Ishikawa (cell line): ENCODE measurements at regions not wholly inside any gene's neighbourhood (a gene's known extent, or its start where the extent isn't known, plus 50 kb on each side); places are given as distances from the start of the nearest gene placed in this dataset.

Experiments used
- CEBPB ChIP-seq: IDR thresholded peaks from 2 replicates; pipeline ENCODE4 v1.6.1; 2012
- EGR1 ChIP-seq: IDR thresholded peaks from 2 replicates; pipeline ENCODE4 v1.6.1; 2012
- EP300 ChIP-seq: IDR thresholded peaks from 2 replicates; pipeline ENCODE4 v1.6.1; 2012; ENCODE audit warnings: borderline replicate concordance
- FOXM1 ChIP-seq: IDR thresholded peaks from 2 replicates; pipeline ENCODE4 v1.6.1; 2012; ENCODE audit warnings: low read depth, borderline replicate concordance
- NFIC ChIP-seq: IDR thresholded peaks from 2 replicates; pipeline ENCODE4 v1.6.1; 2012
- RAD21 ChIP-seq: IDR thresholded peaks from 2 replicates; pipeline ENCODE4 v1.6.1; 2012; ENCODE audit warnings: low read depth
- TAF1 ChIP-seq: IDR thresholded peaks from 2 replicates; pipeline ENCODE4 v1.6.1; 2012; ENCODE audit warnings: low read depth, mild to moderate bottlenecking
- TEAD4 ChIP-seq: IDR thresholded peaks from 2 replicates; pipeline ENCODE4 v1.6.1; 2012
- YY1 ChIP-seq: IDR thresholded peaks from 2 replicates; pipeline ENCODE4 v1.6.1; 2012; ENCODE audit warnings: low read depth
- ZBTB7A ChIP-seq: IDR thresholded peaks from 2 replicates; pipeline ENCODE4 v1.6.1; 2012; ENCODE audit warnings: low read depth
- TF ChIP-seq, protein P1 (sequence below): IDR thresholded peaks from 2 replicates; pipeline ENCODE4 v1.6.1; 2012; ENCODE audit warnings: low read depth, mild to moderate bottlenecking
- TF ChIP-seq, protein P2 (sequence below): IDR thresholded peaks from 2 replicates; pipeline ENCODE4 v1.6.1; 2012

DNA sequence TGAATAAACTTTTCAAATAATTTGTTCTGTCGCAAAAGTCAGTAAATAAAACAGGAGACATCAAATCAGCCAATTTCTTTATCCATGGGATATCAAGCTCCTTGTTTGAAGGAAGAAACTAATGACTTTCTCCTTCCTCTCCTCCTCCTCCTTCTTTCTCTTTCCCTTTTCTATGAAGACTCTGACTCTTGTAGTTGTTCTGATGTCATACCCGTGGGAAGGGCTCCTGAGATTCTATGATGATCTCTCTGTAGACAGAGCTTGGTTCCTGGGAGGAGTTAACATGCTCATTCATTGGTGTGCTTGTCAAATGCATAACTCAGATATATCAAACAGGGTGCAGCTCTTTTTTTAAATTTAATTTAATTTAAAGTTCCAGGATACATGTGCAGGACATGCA is 118.7 kb upstream of the KCTD1 start:
- TF ChIP-seq, protein P1, sequence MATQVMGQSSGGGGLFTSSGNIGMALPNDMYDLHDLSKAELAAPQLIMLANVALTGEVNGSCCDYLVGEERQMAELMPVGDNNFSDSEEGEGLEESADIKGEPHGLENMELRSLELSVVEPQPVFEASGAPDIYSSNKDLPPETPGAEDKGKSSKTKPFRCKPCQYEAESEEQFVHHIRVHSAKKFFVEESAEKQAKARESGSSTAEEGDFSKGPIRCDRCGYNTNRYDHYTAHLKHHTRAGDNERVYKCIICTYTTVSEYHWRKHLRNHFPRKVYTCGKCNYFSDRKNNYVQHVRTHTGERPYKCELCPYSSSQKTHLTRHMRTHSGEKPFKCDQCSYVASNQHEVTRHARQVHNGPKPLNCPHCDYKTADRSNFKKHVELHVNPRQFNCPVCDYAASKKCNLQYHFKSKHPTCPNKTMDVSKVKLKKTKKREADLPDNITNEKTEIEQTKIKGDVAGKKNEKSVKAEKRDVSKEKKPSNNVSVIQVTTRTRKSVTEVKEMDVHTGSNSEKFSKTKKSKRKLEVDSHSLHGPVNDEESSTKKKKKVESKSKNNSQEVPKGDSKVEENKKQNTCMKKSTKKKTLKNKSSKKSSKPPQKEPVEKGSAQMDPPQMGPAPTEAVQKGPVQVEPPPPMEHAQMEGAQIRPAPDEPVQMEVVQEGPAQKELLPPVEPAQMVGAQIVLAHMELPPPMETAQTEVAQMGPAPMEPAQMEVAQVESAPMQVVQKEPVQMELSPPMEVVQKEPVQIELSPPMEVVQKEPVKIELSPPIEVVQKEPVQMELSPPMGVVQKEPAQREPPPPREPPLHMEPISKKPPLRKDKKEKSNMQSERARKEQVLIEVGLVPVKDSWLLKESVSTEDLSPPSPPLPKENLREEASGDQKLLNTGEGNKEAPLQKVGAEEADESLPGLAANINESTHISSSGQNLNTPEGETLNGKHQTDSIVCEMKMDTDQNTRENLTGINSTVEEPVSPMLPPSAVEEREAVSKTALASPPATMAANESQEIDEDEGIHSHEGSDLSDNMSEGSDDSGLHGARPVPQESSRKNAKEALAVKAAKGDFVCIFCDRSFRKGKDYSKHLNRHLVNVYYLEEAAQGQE, result no peak
- TF ChIP-seq NFIC (no peak), TEAD4 (no peak), EP300 (no peak), FOXM1 (no peak), ZBTB7A (no peak), RAD21 (no peak), CEBPB (no peak), TAF1 (no peak), YY1 (no peak), EGR1 (no peak)
- TF ChIP-seq, protein P2, sequence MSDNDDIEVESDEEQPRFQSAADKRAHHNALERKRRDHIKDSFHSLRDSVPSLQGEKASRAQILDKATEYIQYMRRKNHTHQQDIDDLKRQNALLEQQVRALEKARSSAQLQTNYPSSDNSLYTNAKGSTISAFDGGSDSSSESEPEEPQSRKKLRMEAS, result no peak
